SH-SY5Y (cell line): ENCODE measurements at regions not wholly inside any gene's neighbourhood (a gene's known extent, or its start where the extent isn't known, plus 50 kb on each side); places are given as distances from the start of the nearest gene placed in this dataset.

Experiments
- GATA2 ChIP-seq: IDR thresholded peaks from 2 replicates; pipeline ENCODE4 v1.6.1; 2011; ENCODE audit warnings: mild to moderate bottlenecking, low read depth, low read length
- GATA3 ChIP-seq: IDR thresholded peaks from 2 replicates; pipeline ENCODE4 v1.6.1; 2011; ENCODE audit warnings: low read depth, mild to moderate bottlenecking, low read length, moderate library complexity

DNA sequence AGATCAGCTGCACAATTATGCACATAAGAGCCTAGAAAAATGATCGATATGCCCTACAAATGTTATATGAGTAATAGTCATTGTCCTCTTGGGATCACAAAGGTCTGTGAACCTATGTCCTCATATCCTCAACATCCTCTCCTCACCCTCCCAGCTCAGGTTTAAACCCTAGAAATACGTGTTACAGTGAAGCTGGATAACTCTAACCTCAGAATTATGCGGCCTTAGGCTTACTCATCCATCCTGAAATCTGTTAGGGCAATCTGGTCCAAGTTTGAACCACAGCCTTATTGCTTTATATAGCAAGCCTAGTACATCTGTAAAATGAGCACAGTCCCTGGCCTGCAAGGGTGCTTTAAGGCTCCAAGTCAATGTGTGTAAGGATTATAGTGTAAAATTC, 84.2 kb upstream of the FRMD4A start:
- TF ChIP-seq GATA3, result no peak
- no peak for TF ChIP-seq GATA2
